ENCODE measurements at regions not wholly inside any gene's neighbourhood (a gene's known extent, or its start where the extent isn't known, plus 50 kb on each side); places are given as distances from the start of the nearest gene placed in this dataset.

GRCh38 chr7:42431873-42432272 is 194.9 kb upstream of the GLI3 start:
- ChIA-PET POLR2A (no interaction called here), CTCF (no interaction called here)
- no peak overlapping the region for H3K4me3 ChIP-seq (ENCODE audit: low read depth, low read length)
- no peak overlapping the region for H3K27ac ChIP-seq (ENCODE audit: low read depth, low read length)
- no peaks in the 10 kb centered on the region for H3K27me3 ChIP-seq (ENCODE audit: control insufficient read depth, insufficient read depth, low read length)
- H3K9me3 ChIP-seq (ENCODE audit: control insufficient read depth, insufficient read depth, low read length) = no peaks in the 10 kb centered on the region
- no peak for DNase-seq (ENCODE audit: low read depth, low spot score)
- TF ChIP-seq, protein P1, sequence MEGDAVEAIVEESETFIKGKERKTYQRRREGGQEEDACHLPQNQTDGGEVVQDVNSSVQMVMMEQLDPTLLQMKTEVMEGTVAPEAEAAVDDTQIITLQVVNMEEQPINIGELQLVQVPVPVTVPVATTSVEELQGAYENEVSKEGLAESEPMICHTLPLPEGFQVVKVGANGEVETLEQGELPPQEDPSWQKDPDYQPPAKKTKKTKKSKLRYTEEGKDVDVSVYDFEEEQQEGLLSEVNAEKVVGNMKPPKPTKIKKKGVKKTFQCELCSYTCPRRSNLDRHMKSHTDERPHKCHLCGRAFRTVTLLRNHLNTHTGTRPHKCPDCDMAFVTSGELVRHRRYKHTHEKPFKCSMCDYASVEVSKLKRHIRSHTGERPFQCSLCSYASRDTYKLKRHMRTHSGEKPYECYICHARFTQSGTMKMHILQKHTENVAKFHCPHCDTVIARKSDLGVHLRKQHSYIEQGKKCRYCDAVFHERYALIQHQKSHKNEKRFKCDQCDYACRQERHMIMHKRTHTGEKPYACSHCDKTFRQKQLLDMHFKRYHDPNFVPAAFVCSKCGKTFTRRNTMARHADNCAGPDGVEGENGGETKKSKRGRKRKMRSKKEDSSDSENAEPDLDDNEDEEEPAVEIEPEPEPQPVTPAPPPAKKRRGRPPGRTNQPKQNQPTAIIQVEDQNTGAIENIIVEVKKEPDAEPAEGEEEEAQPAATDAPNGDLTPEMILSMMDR (IDR thresholded peaks at IDR 0.05; ENCODE audit: low read depth, low read length) = no peak

DNA sequence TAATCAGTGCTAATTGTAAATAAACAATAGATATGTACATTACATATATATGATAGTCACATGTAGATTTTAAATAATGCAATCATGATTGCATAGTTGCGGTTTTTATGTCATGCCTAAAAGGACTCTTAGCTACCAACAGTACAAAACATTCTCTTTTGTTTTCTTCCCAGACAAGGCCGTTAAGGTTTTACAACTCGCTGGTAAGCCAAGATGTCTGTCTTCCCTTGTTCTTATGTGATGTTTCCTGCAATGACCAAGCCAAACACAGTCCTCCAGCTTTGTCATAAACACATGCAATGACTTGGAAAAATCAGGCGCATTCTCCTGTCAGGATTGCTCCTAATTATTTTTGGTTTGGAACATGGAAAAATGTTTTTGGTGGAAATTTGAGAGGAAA is 192.3 kb upstream of the GLI3 start:
- ChIA-PET CTCF (no interaction called here), POLR2A (no interaction called here)
- no peaks in the 10 kb centered on the region for H3K27me3 ChIP-seq (ENCODE audit: control insufficient read depth, insufficient read depth, low read length)
- DNase-seq (ENCODE audit: low read depth, low spot score) = no peak
- TF ChIP-seq, protein P1 (IDR thresholded peaks at IDR 0.05; ENCODE audit: low read depth, low read length) = no peak
- H3K27ac ChIP-seq (ENCODE audit: low read depth, low read length) = no peak overlapping the region
- no peak overlapping the region for H3K4me3 ChIP-seq (ENCODE audit: low read depth, low read length)
- H3K9me3 ChIP-seq (ENCODE audit: control insufficient read depth, insufficient read depth, low read length) = no peaks in the 10 kb centered on the region

DNA sequence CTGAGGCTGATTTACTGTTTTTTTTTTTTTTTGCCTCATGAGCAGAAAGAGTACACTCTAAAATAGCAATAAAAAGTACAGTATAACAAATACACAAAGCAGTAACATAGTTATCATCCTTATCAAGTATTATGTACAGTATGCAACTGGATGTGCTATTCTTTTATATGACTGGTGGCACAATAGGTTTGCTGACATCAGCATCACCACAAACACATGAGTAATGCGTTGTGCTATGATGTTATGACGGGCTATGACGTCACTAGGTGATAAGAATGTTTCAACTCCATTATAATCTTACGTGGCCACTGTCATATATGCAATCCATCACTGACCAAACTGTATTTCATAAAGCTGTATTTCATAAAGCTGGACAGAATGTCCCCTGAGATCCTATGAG is 189.2 kb upstream of the GLI3 start:
- POLR2A ChIA-PET = no interaction called here
- H3K9me3 ChIP-seq (ENCODE audit: control insufficient read depth, insufficient read depth, low read length) = no peaks in the 10 kb centered on the region
- CTCF ChIA-PET = no interaction called here
- DNase-seq (ENCODE audit: low read depth, low spot score) = no peak
- H3K27me3 ChIP-seq (ENCODE audit: control insufficient read depth, insufficient read depth, low read length) = no peaks in the 10 kb centered on the region
- no peak overlapping the region for H3K27ac ChIP-seq (ENCODE audit: low read depth, low read length)
- no peak overlapping the region for H3K4me3 ChIP-seq (ENCODE audit: low read depth, low read length)
- TF ChIP-seq, protein P1 (IDR thresholded peaks at IDR 0.05; ENCODE audit: low read depth, low read length) = no peak

DNA sequence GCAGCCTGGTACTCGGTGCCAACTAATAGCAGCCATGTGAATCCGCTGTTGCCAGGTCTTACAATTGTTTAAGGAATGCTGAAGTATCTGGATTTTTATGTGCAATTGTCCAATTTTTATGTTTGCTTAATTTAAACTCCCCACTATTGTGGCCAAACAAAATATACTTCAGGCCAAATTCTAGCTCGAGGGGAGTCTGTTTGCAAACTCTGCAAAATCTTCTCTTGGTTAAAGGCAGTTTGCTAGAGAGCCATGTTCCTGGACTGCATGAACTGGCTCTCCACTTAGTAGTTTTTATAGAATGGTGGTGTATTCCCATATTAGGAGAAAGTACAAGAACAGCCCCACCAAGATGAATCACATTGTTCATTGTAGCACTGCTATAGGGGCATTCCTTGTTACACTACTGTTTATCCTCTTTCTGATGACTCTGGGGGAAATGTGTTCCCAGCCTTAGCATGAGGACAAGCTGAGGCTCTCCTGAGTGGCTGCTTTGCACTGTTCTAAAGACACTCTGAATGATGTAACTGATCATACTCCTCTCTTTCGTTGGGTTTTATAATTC is 178.0 kb upstream of the GLI3 start:
- DNase-seq (ENCODE audit: low read depth, low spot score) = no peak
- H3K9me3 ChIP-seq (ENCODE audit: control insufficient read depth, insufficient read depth, low read length) = no peaks in the 10 kb centered on the region
- POLR2A ChIA-PET = no interaction called here
- H3K4me3 ChIP-seq (ENCODE audit: low read depth, low read length) = no peak overlapping the region
- no peaks in the 10 kb centered on the region for H3K27me3 ChIP-seq (ENCODE audit: control insufficient read depth, insufficient read depth, low read length)
- TF ChIP-seq, protein P1 (IDR thresholded peaks at IDR 0.05; ENCODE audit: low read depth, low read length) = no peak
- CTCF ChIA-PET = no interaction called here
- no peak overlapping the region for H3K27ac ChIP-seq (ENCODE audit: low read depth, low read length)

DNA sequence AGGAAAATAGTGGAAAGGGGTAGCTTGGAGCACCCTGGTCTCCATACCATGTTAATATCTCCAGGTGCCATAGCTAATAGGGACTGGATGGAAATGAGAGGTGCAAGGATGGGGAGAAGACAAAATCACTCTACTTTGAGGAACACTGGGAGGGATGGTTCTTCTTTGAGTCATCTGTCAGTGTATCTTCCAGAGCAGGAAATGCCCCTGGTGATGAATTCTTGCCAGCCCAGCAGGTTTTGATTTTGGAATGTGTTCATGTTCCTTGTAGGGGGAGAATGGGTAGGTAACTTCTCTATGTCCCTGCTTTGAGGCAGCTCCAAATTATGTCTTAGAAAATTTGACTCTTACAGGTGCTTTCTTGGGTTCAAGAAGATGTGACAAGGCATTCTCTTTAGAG is 177.0 kb upstream of the GLI3 start:
- DNase-seq (ENCODE audit: low read depth, low spot score) = no peak
- CTCF ChIA-PET = no interaction called here
- H3K27me3 ChIP-seq (ENCODE audit: control insufficient read depth, insufficient read depth, low read length) = no peaks in the 10 kb centered on the region
- TF ChIP-seq, protein P1 (IDR thresholded peaks at IDR 0.05; ENCODE audit: low read depth, low read length) = no peak
- POLR2A ChIA-PET = no interaction called here
- no peaks in the 10 kb centered on the region for H3K9me3 ChIP-seq (ENCODE audit: control insufficient read depth, insufficient read depth, low read length)
- no peak overlapping the region for H3K27ac ChIP-seq (ENCODE audit: low read depth, low read length)
- H3K4me3 ChIP-seq (ENCODE audit: low read depth, low read length) = no peak overlapping the region
